ENCODE measurements at regions not wholly inside any gene's neighbourhood (a gene's known extent, or its start where the extent isn't known, plus 50 kb on each side); places are given as distances from the start of the nearest gene placed in this dataset.
"Not testable (repeated sequence)": the region's sequence is repeated elsewhere in the genome, so short reads cannot be mapped to it uniquely, and the experiment has no call there.

- Histone ChIP-seq H3K9me3 (no peaks in the 10 kb centered on the region), H3K27me3 (ENCODE audit: insufficient read depth in 3 of 3, low read length in 2 of 3) (no peaks in the 10 kb centered on the region), H3K4me3 (no peak overlapping the region), H3K36me3 (ENCODE audit: insufficient read depth in 1 of 2, low read depth in 1 of 2) (no peaks in the 10 kb centered on the region), H3K27ac (no peak overlapping the region), H3K4me1 (no peaks in the 10 kb centered on the region)
- intact Hi-C loops (cut with DNase I) = no loop called here
- TF ChIP-seq CTCF (IDR thresholded peaks at IDR 0.05) = no peak
- WGBS, 3 donors = 61 to 73% (median 64%) methylated on average over 7 of the region's 7 CpGs
- no peak for DNase-seq
- no peak for ATAC-seq
Measured at GRCh38 chr5:104345222-104346016, 782.8 kb upstream of the NUDT12 start.

- no peaks in the 10 kb centered on the region for H3K9me3 ChIP-seq
- intact Hi-C loops (cut with DNase I) = no loop called here
- DNase-seq = no peak
- no peaks in the 10 kb centered on the region for H3K36me3 ChIP-seq (ENCODE audit: insufficient read depth in 1 of 2, low read depth in 1 of 2)
- no peak overlapping the region for H3K4me3 ChIP-seq
- WGBS, 3 donors = 16 to 32% (median 29%) methylated on average over 2 of the region's 2 CpGs
- no peak overlapping the region for H3K27ac ChIP-seq
- H3K27me3 ChIP-seq (ENCODE audit: insufficient read depth in 3 of 3, low read length in 2 of 3) = no peaks in the 10 kb centered on the region
- TF ChIP-seq CTCF (IDR thresholded peaks at IDR 0.05) = no peak
- H3K4me1 ChIP-seq = no peaks in the 10 kb centered on the region
- ATAC-seq = peak in 2 of 4 donors; percentile 30 to 77
Measured at GRCh38 chr5:104344809-104345208, 782.2 kb upstream of the NUDT12 start.

- ATAC-seq (no peak), DNase-seq (no peak)
- Histone ChIP-seq H3K4me1 (no peaks in the 10 kb centered on the region), H3K4me3 (no peak overlapping the region), H3K9me3 (no peaks in the 10 kb centered on the region), H3K36me3 (ENCODE audit: insufficient read depth in 1 of 2, low read depth in 1 of 2) (no peaks in the 10 kb centered on the region), H3K27me3 (ENCODE audit: insufficient read depth in 3 of 3, low read length in 2 of 3) (no peaks in the 10 kb centered on the region), H3K27ac (no peak overlapping the region)
- intact Hi-C loops (cut with DNase I) = no loop called here
- 10 to 26% (median 24%) methylated on average over 1 of the region's 1 CpG for WGBS, 3 donors
- TF ChIP-seq CTCF (IDR thresholded peaks at IDR 0.05) = no peak
Measured at GRCh38 chr5:104327801-104328200, 765.2 kb upstream of the NUDT12 start.

GRCh38 chr5:104326966-104327365 is 764.4 kb upstream of the NUDT12 start:
- intact Hi-C loops (cut with DNase I) = no loop called here
- no peak for TF ChIP-seq CTCF (IDR thresholded peaks at IDR 0.05)
- Histone ChIP-seq H3K4me3 (no peak overlapping the region), H3K9me3 (no peaks in the 10 kb centered on the region), H3K27me3 (ENCODE audit: insufficient read depth in 3 of 3, low read length in 2 of 3) (no peaks in the 10 kb centered on the region), H3K4me1 (no peaks in the 10 kb centered on the region), H3K27ac (no peak overlapping the region), H3K36me3 (ENCODE audit: insufficient read depth in 1 of 2, low read depth in 1 of 2) (no peaks in the 10 kb centered on the region)
- DNase-seq (no peak), ATAC-seq (no peak)

GRCh38 chr5:104325356-104325755 is 762.8 kb upstream of the NUDT12 start:
- no peaks in the 10 kb centered on the region for H3K9me3 ChIP-seq
- H3K4me1 ChIP-seq = no peaks in the 10 kb centered on the region
- no peak overlapping the region for H3K4me3 ChIP-seq
- no peaks in the 10 kb centered on the region for H3K27me3 ChIP-seq (ENCODE audit: insufficient read depth in 3 of 3, low read length in 2 of 3)
- no peak for DNase-seq
- intact Hi-C loops (cut with DNase I) = no loop called here
- H3K27ac ChIP-seq = no peak overlapping the region
- ATAC-seq = no peak
- TF ChIP-seq CTCF (IDR thresholded peaks at IDR 0.05) = no peak
- H3K36me3 ChIP-seq (ENCODE audit: insufficient read depth in 1 of 2, low read depth in 1 of 2) = no peaks in the 10 kb centered on the region
- 94 to 98% (median 95%) methylated on average over 2 of the region's 2 CpGs for WGBS, 3 donors

- ATAC-seq; H3K9me3 ChIP-seq; H3K27me3 ChIP-seq (ENCODE audit: insufficient read depth in 3 of 3, low read length in 2 of 3); intact Hi-C loops (cut with DNase I); DNase-seq; H3K27ac ChIP-seq; H3K4me3 ChIP-seq; H3K36me3 ChIP-seq (ENCODE audit: insufficient read depth in 1 of 2, low read depth in 1 of 2); H3K4me1 ChIP-seq: not testable (repeated sequence)
Measured at GRCh38 chr5:104316676-104317075, 754.1 kb upstream of the NUDT12 start.
